SK-N-MC (cell line): ENCODE measurements at regions not wholly inside any gene's neighbourhood (a gene's known extent, or its start where the extent isn't known, plus 50 kb on each side); places are given as distances from the start of the nearest gene placed in this dataset.

Source experiments
- EZH2 ChIP-seq: fragments of 200-600 bp; sonication (generic); IDR thresholded peaks from one replicate; pipeline ENCODE4 v1.6.1; 2017; ENCODE audit warnings: antibody characterized with exemption
- FOXP2 ChIP-seq: optimal IDR thresholded peaks from 2 replicates; pipeline ENCODE3; 2011; ENCODE audit warnings: mild to moderate bottlenecking, moderate library complexity; ENCODE audit not compliant: insufficient read depth; ENCODE audit errors: extremely low read length, control extremely low read depth
- POLR2AphosphoS5 ChIP-seq: IDR thresholded peaks from 2 replicates; pipeline ENCODE4 v1.6.1; 2012; ENCODE audit warnings: mild to moderate bottlenecking, low read depth, low read length, borderline replicate concordance

DNA sequence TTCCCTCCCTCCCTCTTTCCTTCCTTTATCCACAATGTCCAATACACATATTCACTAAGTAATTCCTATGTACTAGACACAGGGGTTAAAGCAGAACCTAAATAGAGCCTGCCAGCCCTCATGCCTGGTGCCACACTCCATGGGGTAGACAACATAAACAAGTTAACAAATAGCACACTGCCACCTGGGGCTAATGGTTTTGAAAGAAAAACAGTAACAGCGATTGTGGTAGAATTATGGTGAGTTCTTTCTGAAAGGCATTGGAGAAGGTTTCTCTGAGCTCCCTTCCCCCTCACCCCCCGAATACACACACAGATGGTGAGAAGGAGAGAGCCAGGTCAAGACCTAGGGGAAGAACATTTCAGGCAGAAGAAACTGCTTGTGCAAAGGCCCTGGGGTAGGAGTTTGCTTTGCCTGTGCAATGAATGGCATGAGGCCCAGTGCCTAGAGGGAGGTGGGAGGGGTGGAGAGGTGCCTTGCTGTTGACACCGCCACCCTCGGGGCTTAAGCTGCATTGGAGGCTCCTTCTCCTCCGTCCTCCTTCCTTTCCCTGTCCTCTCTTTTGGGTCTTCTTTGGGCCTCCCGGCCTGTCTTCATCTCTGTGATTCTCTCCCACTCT, 502.4 kb upstream of the SULF2 start:
- TF ChIP-seq POLR2AphosphoS5 (no peak), EZH2 (no peak), FOXP2 (no peak)
